ENCODE measurements at regions not wholly inside any gene's neighbourhood (a gene's known extent, or its start where the extent isn't known, plus 50 kb on each side); places are given as distances from the start of the nearest gene placed in this dataset.

- TF ChIP-seq POLR2A (IDR thresholded peaks at IDR 0.05) (no peak), CTCF (IDR thresholded peaks at IDR 0.05) (no peak), EP300 (IDR thresholded peaks at IDR 0.05) (no peak)
These were observed 526.6 kb upstream of the CCDC196 start for GRCh38 chr14:65959563-65960024.
